T-helper 2 cell treated with Interferon-gamma antibody and Interleukin-4, amounts not matched to agents 100 ng/mL and 5 ng/mL, for 36 hours (primary cell): ENCODE measurements at regions not wholly inside any gene's neighbourhood (a gene's known extent, or its start where the extent isn't known, plus 50 kb on each side); places are given as distances from the start of the nearest gene placed in this dataset.

ENCODE experiments used
- intact Hi-C: fragments of 100-400 bp; cut with micrococcal nuclease; formaldehyde crosslinking; loops from one replicate; pipeline ENCODE4 v1.15.1; 2023

DNA sequence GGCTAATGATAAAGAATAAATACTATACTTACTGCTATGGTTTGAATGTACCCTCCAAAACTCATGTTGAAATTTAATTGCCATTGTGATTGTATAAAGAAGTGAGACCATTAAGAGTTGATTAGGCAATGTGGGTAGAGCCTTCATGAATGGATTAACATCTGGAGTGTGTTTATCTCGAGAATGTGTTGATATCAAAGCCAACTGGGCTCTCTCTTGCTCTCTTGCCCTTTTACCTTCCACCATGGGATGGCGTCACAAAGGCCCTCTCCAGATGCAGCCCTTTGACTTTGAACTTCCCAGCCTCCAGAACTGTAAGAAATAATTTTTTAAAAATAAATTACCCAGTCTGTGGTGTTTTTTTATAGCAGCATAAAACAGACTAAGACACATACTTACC is 50.1 kb upstream of the GHITM start:
- intact Hi-C loops = no loop called here
